ENCODE measurements at regions not wholly inside any gene's neighbourhood (a gene's known extent, or its start where the extent isn't known, plus 50 kb on each side); places are given as distances from the start of the nearest gene placed in this dataset.

GRCh38 chr5:30930736-30931135 is 262.8 kb upstream of the CDH6 start:
- TF ChIP-seq ZNF565 (CRISPR knock-in tag; conservative IDR thresholded peaks at IDR 0.05; ENCODE audit: low read depth) (no peak), CREB5 (CRISPR knock-in tag; IDR thresholded peaks at IDR 0.05; ENCODE audit: low read depth) (no peak), PATZ1 (CRISPR knock-in tag; IDR thresholded peaks at IDR 0.05; ENCODE audit: borderline replicate concordance) (no peak), CSDC2 (CRISPR knock-in tag; IDR thresholded peaks at IDR 0.05) (no peak), CSRNP3 (CRISPR knock-in tag; IDR thresholded peaks at IDR 0.05) (no peak), ARNTL (CRISPR knock-in tag; IDR thresholded peaks at IDR 0.05; ENCODE audit: borderline replicate concordance, low read depth) (no peak), GLIS3 (CRISPR knock-in tag; IDR thresholded peaks at IDR 0.05) (no peak), RARB (CRISPR knock-in tag; IDR thresholded peaks at IDR 0.05) (no peak), ZFP3 (CRISPR knock-in tag; IDR thresholded peaks at IDR 0.05) (no peak), ZNF70 (CRISPR knock-in tag; IDR thresholded peaks at IDR 0.05) (no peak), TCF4 (CRISPR knock-in tag; IDR thresholded peaks at IDR 0.05; ENCODE audit: borderline replicate concordance) (no peak)

Measured in SK-N-SH treated with all-trans-retinoic acid at 6 μM for 48 hours (cell line).